Type B pancreatic cell (in vitro differentiated cells): ENCODE measurements at regions not wholly inside any gene's neighbourhood (a gene's known extent, or its start where the extent isn't known, plus 50 kb on each side); places are given as distances from the start of the nearest gene placed in this dataset.

Experiments used
- DNase-seq: peaks from one replicate; pipeline ENCODE4 v3.0.0; 2021; ENCODE audit warnings: mixed read lengths; ENCODE audit not compliant: unreplicated experiment; ENCODE audit errors: extremely low spot score
- H3K27ac Mint-ChIP-seq: 2 replicates; pipeline ENCODE4 v1.8.0; 2021; ENCODE audit warnings: mild to moderate bottlenecking, mixed read lengths
- H3K27me3 Mint-ChIP-seq: 2 replicates; pipeline ENCODE4 v1.8.0; 2021; ENCODE audit warnings: mixed read lengths
- H3K36me3 Mint-ChIP-seq: 2 replicates; pipeline ENCODE4 v1.8.0; 2021; ENCODE audit warnings: mixed read lengths
- H3K4me1 Mint-ChIP-seq: one replicate; pipeline ENCODE4 v1.8.0; 2021; ENCODE audit warnings: mixed read lengths; ENCODE audit not compliant: unreplicated experiment
- H3K4me3 Mint-ChIP-seq: 2 replicates; pipeline ENCODE4 v1.8.0; 2021; ENCODE audit warnings: mild to moderate bottlenecking, mixed read lengths
- H3K9me3 Mint-ChIP-seq: 2 replicates; pipeline ENCODE4 v1.8.0; 2021; ENCODE audit warnings: mixed read lengths
- CTCF ChIP-seq: fragments of 200-600 bp; sonication (generic); conservative IDR thresholded peaks from 2 replicates; pipeline ENCODE4 v1.5.0; 2021; ENCODE audit warnings: antibody characterized with exemption, mild to moderate bottlenecking

GRCh38 chr2:228401065-228401912 is 219.8 kb upstream of the SPHKAP start:
- no peaks in the 10 kb centered on the region for H3K36me3 Mint-ChIP-seq
- no peaks in the 10 kb centered on the region for H3K4me1 Mint-ChIP-seq
- no peak overlapping the region for H3K4me3 Mint-ChIP-seq
- DNase-seq = no peak
- no peak for TF ChIP-seq CTCF
- H3K27ac Mint-ChIP-seq = no peak overlapping the region
- peaks cover 8% of the 10 kb centered on the region for H3K9me3 Mint-ChIP-seq
- no peaks in the 10 kb centered on the region for H3K27me3 Mint-ChIP-seq

DNA sequence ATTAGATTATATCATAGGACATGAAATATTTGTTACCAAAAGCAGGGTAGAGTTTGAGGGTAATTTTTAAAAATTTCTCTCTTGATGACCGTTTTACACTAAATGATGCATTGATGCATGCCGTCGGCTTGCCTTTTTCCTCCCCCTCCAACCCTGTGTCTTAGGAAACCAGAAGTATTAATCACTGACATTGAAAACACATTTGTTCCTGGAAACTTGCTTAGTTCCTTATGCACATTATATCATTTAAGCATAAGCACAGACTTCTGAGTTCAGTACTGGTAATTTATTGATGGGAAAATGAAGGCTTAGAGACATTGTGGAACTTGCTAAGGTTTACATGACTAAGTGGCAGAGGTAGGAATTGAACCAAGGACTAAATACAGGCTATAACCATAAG is 206.3 kb upstream of the SPHKAP start:
- no peak overlapping the region for H3K4me3 Mint-ChIP-seq
- TF ChIP-seq CTCF = no peak
- no peaks in the 10 kb centered on the region for H3K36me3 Mint-ChIP-seq
- no peaks in the 10 kb centered on the region for H3K9me3 Mint-ChIP-seq
- H3K4me1 Mint-ChIP-seq = no peaks in the 10 kb centered on the region
- H3K27ac Mint-ChIP-seq = no peak overlapping the region
- H3K27me3 Mint-ChIP-seq = no peaks in the 10 kb centered on the region
- no peak for DNase-seq

DNA sequence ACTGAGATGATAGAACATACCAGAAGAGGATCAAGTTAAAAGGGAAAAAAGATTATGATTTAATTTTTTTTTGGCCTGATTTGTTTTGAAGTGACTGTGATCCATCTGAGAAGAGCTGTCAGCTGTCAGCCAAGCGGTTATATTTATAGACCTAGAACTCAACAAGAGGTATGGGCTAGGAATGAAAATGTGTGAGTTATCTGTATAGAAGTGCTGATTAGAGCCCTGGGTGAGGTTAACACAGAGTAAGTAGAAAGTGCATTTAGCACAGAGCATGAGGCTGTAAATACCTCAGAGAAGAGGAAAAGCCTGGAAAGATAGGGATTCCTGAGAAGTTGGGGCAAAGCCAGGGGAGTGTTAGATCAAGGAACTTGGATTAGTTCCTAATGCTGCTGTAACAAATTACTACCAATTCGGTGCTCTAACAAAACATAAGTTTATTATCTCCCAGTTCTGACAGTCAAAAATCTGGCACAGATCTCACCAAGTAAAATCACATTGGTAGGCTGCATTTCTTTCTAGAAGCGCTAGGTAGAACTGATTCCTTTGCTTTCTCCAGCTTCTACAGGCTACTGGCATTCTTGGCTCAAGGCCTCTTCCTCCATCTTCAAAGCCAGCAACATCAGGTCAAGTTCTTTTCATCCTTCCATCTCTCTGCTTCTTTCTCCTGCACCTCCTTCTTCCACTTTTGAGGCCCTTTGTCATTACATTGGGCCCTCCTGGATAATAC is 197.4 kb upstream of the SPHKAP start:
- H3K9me3 Mint-ChIP-seq = no peaks in the 10 kb centered on the region

DNA sequence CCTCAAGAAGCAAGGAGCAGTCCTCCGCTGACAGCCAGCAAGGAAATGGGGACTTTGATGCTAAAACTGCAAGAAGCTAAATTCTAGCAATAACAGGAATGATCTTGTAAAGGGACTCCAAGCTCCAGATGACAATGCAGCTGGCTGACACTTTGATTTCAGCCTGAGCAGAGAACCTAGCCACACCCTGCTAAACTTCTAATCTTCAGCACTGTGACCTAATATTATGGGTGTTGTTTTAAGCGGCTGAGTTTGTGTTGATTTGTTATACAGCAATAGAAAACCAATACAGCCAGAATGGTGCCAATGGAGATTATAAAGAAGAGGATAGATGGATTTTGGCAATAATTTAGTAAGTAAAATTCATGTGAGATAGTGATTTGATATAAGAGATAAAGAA is 196.7 kb upstream of the SPHKAP start:
- H3K9me3 Mint-ChIP-seq = no peaks in the 10 kb centered on the region
- no peaks in the 10 kb centered on the region for H3K36me3 Mint-ChIP-seq
- H3K27me3 Mint-ChIP-seq = no peaks in the 10 kb centered on the region
- no peak overlapping the region for H3K27ac Mint-ChIP-seq
- no peak for DNase-seq
- no peaks in the 10 kb centered on the region for H3K4me1 Mint-ChIP-seq
- no peak for TF ChIP-seq CTCF
- H3K4me3 Mint-ChIP-seq = no peak overlapping the region

More for the DNA sequence above, 197.4 kb upstream of the SPHKAP start:
- Mint-ChIP-seq H3K4me1 (no peaks in the 10 kb centered on the region), H3K4me3 (no peak overlapping the region), H3K27me3 (no peaks in the 10 kb centered on the region), H3K27ac (no peak overlapping the region), H3K36me3 (no peaks in the 10 kb centered on the region)
- TF ChIP-seq CTCF = no peak
- DNase-seq = no peak

GRCh38 chr2:228377533-228377932 is 196.0 kb upstream of the SPHKAP start:
- no peak for DNase-seq
- Mint-ChIP-seq H3K27ac (no peak overlapping the region), H3K4me3 (no peak overlapping the region), H3K4me1 (no peaks in the 10 kb centered on the region), H3K36me3 (no peaks in the 10 kb centered on the region), H3K9me3 (no peaks in the 10 kb centered on the region), H3K27me3 (no peaks in the 10 kb centered on the region)
- TF ChIP-seq CTCF = no peak
